ENCODE measurements at regions not wholly inside any gene's neighbourhood (a gene's known extent, or its start where the extent isn't known, plus 50 kb on each side); places are given as distances from the start of the nearest gene placed in this dataset.

- no peak for TF ChIP-seq CTCF (IDR thresholded peaks at IDR 0.05)
- no peak for TF ChIP-seq POLR2A (IDR thresholded peaks at IDR 0.05)
- no peak for TF ChIP-seq EP300 (IDR thresholded peaks at IDR 0.05)
Measured at GRCh38 chr13:76330761-76331160, 555.4 kb downstream of the KCTD12 start.

Measured in ovary (tissue), 3 donors.